ENCODE measurements at regions not wholly inside any gene's neighbourhood (a gene's known extent, or its start where the extent isn't known, plus 50 kb on each side); places are given as distances from the start of the nearest gene placed in this dataset.

DNA sequence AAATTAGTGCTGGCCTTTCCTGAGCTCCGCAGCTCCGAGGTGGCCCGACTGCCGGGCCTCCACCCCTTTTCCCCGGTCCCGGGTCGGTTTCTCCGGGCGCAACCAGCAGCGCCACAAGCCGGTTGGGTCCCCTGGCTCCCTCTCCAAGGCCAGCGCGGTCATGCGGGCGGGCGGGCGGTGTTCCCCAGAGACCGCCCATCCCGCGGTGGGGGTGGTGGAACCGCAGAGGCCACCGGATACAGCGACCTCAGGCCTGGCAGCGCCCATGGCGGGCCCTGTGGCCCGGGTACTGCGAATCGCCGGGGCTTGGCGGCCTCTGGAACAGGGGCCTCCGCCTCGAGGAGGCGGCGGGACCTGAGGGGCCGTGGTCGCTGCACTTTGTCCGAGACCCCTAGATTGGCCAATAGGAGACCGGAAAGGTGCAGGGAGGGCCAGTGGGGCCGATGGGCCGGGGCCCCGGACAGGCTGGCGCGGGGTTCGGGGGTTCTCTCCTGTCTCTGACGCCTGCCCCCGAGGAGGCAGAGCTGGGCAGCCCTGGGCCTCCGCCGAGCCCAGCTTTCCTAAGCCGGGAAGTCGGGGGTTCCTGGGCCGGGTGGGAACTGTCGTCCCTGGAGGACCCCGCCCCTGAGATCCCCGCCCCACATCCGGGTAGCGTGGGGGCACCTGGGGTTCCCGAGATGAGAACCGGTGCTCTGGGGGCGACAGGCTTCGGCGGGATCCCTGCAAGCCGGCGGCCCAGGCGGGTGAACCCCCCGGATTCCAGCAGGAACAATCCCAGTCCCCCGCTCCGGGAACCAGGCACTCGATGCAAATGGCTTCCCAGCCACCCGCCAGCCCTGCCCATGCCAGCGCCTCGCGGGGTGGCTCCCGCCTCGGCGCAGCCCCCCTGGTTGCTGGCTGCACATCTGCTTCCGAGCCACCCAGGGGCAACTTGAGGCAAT, 293.9 kb downstream of the ZSWIM6 start:
- DNase-seq (ENCODE audit: low read depth), result peak; percentile 18
- H3K4me3 ChIP-seq (ENCODE audit: low read depth, low read length), result peak overlapping the region; percentile 53
- TF ChIP-seq, protein P1, sequence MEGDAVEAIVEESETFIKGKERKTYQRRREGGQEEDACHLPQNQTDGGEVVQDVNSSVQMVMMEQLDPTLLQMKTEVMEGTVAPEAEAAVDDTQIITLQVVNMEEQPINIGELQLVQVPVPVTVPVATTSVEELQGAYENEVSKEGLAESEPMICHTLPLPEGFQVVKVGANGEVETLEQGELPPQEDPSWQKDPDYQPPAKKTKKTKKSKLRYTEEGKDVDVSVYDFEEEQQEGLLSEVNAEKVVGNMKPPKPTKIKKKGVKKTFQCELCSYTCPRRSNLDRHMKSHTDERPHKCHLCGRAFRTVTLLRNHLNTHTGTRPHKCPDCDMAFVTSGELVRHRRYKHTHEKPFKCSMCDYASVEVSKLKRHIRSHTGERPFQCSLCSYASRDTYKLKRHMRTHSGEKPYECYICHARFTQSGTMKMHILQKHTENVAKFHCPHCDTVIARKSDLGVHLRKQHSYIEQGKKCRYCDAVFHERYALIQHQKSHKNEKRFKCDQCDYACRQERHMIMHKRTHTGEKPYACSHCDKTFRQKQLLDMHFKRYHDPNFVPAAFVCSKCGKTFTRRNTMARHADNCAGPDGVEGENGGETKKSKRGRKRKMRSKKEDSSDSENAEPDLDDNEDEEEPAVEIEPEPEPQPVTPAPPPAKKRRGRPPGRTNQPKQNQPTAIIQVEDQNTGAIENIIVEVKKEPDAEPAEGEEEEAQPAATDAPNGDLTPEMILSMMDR (IDR thresholded peaks at IDR 0.05; ENCODE audit: insufficient read depth, low read length), result no peak

DNA sequence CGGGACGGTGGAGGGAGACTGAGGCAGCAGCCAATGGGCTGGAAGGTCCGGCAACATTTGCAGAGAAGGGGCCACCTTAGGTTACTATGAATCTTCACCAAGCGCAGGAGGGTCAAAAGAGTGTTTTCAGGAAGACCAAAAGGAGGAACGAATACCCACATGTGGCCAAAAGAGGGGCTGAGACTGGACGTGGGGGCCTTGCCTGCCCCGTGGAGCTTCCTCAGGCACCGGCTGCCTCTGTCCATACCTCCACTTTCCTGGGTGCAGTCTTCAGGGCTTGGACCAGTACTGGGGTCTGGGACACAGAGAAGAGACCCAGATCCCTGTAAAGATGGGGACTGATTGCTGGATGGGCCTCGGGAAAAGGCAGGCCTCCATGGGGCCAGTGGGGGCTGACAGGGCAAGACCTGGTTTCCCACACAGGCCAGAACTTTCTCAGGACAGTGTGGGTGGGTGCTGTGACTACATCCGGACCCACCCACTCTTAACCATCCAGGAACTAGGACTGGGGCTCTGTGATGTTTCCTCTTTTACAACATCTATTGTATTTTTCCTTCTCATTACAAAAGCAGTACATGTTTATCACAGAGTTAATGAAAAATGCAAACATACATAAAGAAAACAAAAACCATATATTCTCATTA, 294.7 kb downstream of the ZSWIM6 start:
- TF ChIP-seq, protein P1 (IDR thresholded peaks at IDR 0.05; ENCODE audit: insufficient read depth, low read length), result no peak

DNA sequence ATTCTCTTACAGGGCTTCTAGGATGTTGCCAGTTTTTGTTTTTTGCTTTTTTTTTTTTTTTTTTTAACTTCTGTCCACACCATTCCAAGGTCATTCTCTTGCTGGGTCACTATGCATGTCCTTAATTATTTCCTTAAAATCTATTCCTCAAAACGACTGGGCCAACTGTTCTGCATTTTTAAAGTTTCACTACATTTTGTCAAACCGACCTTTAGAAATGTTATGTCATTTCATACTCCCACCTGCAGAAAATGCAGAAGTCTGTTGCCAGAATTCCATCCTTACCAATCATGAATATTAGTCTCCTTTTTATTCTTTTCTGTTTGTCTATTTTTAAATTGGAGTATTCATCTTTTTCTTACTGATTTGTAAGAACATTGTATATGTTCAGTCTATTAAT, 295.5 kb downstream of the ZSWIM6 start:
- no peak overlapping the region for H3K4me3 ChIP-seq (ENCODE audit: low read depth, low read length)
- no peak for DNase-seq (ENCODE audit: low read depth)
- TF ChIP-seq, protein P1 (IDR thresholded peaks at IDR 0.05; ENCODE audit: insufficient read depth, low read length), result no peak

More for the DNA sequence above, 294.7 kb downstream of the ZSWIM6 start:
- no peak overlapping the region for H3K4me3 ChIP-seq (ENCODE audit: low read depth, low read length)
- no peak for DNase-seq (ENCODE audit: low read depth)

DNA sequence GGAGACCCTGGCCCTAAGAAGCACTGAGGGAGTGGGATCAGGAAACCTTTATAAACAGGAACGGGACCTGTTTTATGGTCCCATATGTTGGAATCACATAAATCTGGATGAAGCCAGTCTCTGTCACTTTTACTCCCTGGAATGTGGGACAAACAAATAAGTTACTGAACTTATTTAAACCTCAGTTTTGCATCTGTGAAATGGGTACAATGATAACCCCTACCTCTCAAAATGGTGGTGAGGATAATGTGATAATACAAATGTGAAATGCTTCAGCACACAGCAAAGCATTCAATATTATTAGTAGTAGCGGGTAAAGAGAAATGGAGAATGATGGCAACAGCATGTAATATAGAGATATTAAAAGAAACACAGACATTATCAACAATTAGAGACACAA, 298.9 kb downstream of the ZSWIM6 start:
- no peak for DNase-seq (ENCODE audit: low read depth)
- TF ChIP-seq, protein P1 (IDR thresholded peaks at IDR 0.05; ENCODE audit: insufficient read depth, low read length), result no peak
- H3K4me3 ChIP-seq (ENCODE audit: low read depth, low read length), result no peak overlapping the region

DNA sequence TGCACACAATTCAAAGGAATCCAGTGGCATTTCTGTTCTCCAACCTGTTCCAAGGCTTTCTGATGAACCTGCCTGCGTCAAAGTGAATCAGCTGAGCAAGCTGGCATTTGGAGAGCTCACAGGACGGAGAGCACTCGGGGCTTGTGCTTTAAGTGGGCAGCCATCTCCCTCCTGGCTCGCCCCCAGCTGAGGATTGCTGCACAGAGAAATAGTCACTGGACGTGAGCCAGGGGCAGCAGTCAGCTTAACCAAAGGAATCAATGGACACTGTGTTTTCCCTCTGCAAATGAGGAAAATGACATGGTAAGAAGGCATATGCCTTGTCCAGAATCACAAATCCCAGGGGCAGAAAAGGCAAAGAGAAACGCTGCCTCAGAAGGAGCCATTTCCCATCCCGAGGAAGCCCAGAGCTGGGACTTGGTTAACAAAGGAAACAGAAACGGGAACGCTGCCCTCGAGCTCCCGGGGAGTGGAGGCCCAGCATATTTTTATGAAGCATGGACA, 299.4 kb downstream of the ZSWIM6 start:
- peak overlapping the region; percentile 17 for H3K4me3 ChIP-seq (ENCODE audit: low read depth, low read length)
- TF ChIP-seq, protein P1 (IDR thresholded peaks at IDR 0.05; ENCODE audit: insufficient read depth, low read length), result no peak
- DNase-seq (ENCODE audit: low read depth), result peak; percentile 54

DNA sequence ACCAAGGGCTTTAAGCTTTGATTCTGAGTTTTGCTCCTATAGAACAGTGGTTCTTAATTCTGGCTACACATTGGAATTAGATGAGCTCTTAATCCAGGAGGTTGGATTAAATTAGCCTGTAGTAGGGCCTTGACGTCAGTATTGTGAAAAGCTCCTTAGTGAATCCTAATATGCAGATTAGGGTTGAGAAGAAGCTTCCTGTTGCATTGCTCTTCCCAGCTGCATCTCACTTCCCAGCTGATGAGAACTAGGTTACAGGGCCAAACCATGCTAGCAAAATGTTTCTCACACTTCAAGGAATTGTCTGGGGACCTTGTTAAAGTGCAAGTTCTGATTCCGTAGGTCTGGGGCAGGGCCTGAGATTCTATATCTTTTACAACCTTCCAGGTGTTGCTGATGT, 300.0 kb downstream of the ZSWIM6 start:
- DNase-seq (ENCODE audit: low read depth), result no peak
- no peak overlapping the region for H3K4me3 ChIP-seq (ENCODE audit: low read depth, low read length)
- TF ChIP-seq, protein P1 (IDR thresholded peaks at IDR 0.05; ENCODE audit: insufficient read depth, low read length), result no peak

Measured in fibroblast of the aortic adventitia (primary cell).